WERI-Rb-1 (cell line): ENCODE measurements at regions not wholly inside any gene's neighbourhood (a gene's known extent, or its start where the extent isn't known, plus 50 kb on each side); places are given as distances from the start of the nearest gene placed in this dataset.
"Not testable (repeated sequence)": the region's sequence is repeated elsewhere in the genome, so short reads cannot be mapped to it uniquely, and the experiment has no call there.

Experiments used
- DNase-seq: peaks from one replicate; pipeline ENCODE4 v3.0.0-alpha.2; 2020
- H3K27ac ChIP-seq: fragments of 250-450 bp; sonication (Bioruptor Pico); 2 replicates; pipeline ENCODE4 v1.5.1; 2020; ENCODE audit warnings: mild to moderate bottlenecking, moderate library complexity
- H3K27me3 ChIP-seq: fragments of 250-450 bp; sonication (Bioruptor Pico); 2 replicates; pipeline ENCODE4 v1.5.1; 2021; ENCODE audit warnings: mild to moderate bottlenecking, low read depth, moderate library complexity; ENCODE audit not compliant: insufficient read depth, severe bottlenecking
- H3K36me3 ChIP-seq: fragments of 250-450 bp; sonication (Bioruptor Pico); 2 replicates; pipeline ENCODE4 v1.5.1; 2020; ENCODE audit warnings: mild to moderate bottlenecking, moderate library complexity
- H3K4me3 ChIP-seq: 2 replicates; pipeline ENCODE4 v1.5.1; 2011; ENCODE audit warnings: low read depth, mild to moderate bottlenecking, control low read depth, low read length
- H3K9me3 ChIP-seq: fragments of 250-450 bp; sonication (Bioruptor Pico); 2 replicates; pipeline ENCODE4 v1.5.1; 2021; ENCODE audit warnings: mild to moderate bottlenecking, moderate library complexity; ENCODE audit not compliant: severe bottlenecking
- TF ChIP-seq, protein P1 (sequence below): IDR thresholded peaks from 2 replicates; pipeline ENCODE4 v1.5.1; 2011; ENCODE audit warnings: low read depth, mild to moderate bottlenecking, control low read depth, inconsistent platforms, low read length

DNA sequence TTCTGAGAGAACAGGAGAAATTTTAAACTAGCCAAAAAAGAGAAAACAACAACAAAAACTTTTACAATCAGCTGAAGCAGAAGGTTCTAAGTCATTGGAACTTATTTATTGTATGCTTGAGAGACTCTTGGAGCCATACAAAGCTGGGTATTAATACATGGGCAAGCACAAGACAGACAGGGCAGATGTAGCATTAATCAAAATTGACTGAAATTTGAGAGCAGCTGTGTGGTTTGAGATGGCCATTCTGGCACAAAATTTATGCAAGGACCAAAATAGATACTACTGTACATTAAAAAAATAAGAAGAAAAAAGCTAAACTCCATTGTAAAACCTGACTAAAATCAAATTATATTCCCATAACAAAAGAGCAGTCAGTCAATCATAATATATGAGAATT, 892.5 kb downstream of the PLA2G4A start:
- TF ChIP-seq, protein P1, sequence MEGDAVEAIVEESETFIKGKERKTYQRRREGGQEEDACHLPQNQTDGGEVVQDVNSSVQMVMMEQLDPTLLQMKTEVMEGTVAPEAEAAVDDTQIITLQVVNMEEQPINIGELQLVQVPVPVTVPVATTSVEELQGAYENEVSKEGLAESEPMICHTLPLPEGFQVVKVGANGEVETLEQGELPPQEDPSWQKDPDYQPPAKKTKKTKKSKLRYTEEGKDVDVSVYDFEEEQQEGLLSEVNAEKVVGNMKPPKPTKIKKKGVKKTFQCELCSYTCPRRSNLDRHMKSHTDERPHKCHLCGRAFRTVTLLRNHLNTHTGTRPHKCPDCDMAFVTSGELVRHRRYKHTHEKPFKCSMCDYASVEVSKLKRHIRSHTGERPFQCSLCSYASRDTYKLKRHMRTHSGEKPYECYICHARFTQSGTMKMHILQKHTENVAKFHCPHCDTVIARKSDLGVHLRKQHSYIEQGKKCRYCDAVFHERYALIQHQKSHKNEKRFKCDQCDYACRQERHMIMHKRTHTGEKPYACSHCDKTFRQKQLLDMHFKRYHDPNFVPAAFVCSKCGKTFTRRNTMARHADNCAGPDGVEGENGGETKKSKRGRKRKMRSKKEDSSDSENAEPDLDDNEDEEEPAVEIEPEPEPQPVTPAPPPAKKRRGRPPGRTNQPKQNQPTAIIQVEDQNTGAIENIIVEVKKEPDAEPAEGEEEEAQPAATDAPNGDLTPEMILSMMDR: no peak

DNA sequence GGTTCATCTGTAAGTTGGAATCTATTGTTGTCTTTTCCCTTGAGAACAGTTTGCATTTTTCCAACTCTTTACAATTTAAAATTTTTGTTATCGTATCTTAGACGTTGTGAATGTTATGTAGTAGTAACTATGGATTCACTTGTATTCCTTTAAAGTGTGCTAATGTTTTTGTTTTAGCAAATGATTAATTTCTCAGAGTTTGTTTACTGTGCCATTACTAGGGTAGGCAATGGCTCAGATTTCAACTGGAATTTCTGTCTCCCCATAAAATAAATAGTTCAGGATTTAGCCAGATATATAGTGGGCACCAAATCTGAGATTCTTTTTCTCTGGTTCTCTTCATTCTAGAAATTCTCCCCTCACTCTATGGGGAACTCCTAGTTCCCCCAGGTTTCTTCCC, 896.5 kb downstream of the PLA2G4A start:
- Histone ChIP-seq H3K27ac (no peak overlapping the region), H3K36me3 (no peaks in the 10 kb centered on the region), H3K4me3 (no peak overlapping the region), H3K27me3 (no peaks in the 10 kb centered on the region), H3K9me3 (no peaks in the 10 kb centered on the region)
- TF ChIP-seq, protein P1: no peak
- DNase-seq: no peak

More for the DNA sequence above, 892.5 kb downstream of the PLA2G4A start:
- Histone ChIP-seq H3K9me3 (no peaks in the 10 kb centered on the region), H3K27me3 (no peaks in the 10 kb centered on the region), H3K36me3 (no peaks in the 10 kb centered on the region), H3K27ac (no peak overlapping the region), H3K4me3 (no peak overlapping the region)
- DNase-seq: no peak

DNA sequence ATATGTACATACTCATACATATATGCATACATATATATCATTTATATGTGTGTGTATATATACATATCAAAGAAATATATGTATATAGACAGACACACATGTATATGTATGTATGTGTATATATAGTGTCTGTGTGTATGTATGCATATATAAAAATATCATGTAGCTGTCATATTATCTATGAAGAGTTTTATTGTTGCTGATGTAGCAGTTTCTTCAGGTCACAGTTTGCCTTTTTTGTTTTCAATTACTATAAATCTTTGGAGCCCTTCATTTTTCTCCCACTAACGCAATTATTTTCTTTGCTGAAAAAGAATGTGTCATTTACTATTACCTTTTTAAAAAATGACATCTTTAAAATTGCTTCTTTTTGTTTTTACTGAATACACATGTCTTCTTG, 904.5 kb downstream of the PLA2G4A start:
- Histone ChIP-seq H3K27me3 (no peaks in the 10 kb centered on the region), H3K4me3 (no peak overlapping the region), H3K36me3 (no peaks in the 10 kb centered on the region), H3K9me3 (no peaks in the 10 kb centered on the region), H3K27ac (no peak overlapping the region)
- DNase-seq: no peak
- TF ChIP-seq, protein P1: no peak

DNA sequence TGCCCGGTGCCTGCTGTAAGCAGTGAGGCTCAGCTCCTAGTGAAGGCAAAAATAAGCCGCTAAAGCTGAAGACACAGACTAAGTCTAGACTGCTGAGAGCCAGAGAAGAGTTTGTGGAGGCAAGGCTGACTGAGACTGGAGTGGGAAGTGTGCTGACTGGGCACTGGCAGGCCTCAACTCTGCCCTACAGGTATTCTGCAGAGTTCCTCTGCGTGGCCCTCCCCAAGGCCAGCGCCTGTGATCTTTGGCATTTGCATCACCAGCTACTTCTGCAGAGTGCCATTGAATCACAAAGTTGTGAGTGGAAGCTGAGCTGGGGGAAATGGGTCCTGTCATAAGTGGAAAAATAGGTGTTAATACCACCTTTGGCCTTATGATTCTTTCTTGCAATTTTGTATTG, 905.7 kb downstream of the PLA2G4A start:
- Histone ChIP-seq H3K9me3 (no peaks in the 10 kb centered on the region), H3K4me3 (no peak overlapping the region), H3K27me3 (no peaks in the 10 kb centered on the region), H3K27ac (no peak overlapping the region), H3K36me3 (no peaks in the 10 kb centered on the region)
- DNase-seq: no peak
- TF ChIP-seq, protein P1: no peak

DNA sequence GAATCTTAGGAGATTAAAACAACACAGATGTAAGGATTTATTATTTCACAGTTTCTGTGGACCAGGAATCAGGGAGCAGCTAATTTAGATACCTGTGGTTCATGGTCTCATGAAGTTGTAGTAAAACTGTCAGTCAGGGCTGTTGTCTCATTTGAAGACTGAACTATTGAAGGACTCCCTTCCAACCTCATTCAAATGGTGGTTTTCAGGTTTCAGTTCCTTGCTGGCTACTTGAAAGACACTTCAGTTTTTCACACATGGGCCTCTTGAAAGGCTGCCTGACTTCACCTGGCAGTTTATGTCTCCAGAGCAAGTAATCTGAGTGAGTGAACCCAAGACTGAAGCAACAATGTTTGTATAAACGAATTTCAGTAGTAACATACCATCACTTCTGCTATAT, 915.9 kb downstream of the PLA2G4A start:
- no peak overlapping the region for H3K4me3 ChIP-seq
- H3K27me3 ChIP-seq: no peaks in the 10 kb centered on the region
- DNase-seq: no peak
- H3K36me3 ChIP-seq: no peaks in the 10 kb centered on the region
- H3K27ac ChIP-seq: no peak overlapping the region
- TF ChIP-seq, protein P1: no peak
- no peaks in the 10 kb centered on the region for H3K9me3 ChIP-seq

DNA sequence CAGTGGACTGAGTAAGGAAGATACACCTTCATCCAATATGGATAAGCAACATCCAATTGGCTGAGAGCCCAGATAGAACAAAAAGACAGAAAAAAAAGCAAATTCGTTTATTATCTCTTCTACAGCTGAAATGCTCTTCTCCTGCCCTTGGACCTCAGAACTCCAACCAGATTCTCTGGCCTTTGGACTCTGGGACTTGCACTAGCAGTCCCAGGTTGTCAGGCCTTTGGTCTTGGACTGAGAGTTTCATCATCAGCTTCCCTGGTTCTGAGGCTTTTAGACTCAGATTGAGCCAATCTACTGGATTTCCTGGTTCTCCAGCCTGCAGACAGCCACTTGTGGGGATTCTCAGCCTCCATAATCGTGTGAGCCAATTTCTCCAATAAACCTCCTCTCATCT, 926.8 kb downstream of the PLA2G4A start:
- TF ChIP-seq, protein P1: no peak
- DNase-seq: no peak
- Histone ChIP-seq H3K9me3 (no peaks in the 10 kb centered on the region), H3K27me3 (no peaks in the 10 kb centered on the region), H3K36me3 (no peaks in the 10 kb centered on the region), H3K4me3 (no peak overlapping the region), H3K27ac (no peak overlapping the region)

DNA sequence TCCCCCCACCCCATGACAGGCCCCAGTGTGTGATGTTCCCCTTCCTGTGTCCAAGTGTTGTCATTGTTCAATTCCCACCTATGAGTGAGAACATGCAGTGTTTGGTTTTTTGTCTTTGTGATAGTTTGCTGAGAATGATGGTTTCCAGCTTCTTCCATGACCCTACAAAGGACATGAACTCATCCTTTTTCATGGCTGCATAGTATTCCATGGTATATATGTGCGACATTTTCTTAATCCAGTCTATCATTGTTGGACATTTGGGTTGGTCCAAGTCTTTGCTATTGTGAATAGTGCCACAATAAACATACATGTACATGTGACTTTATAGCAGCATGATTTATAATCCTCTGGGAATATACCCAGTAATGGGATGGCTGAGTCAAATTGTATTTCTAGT, 927.9 kb downstream of the PLA2G4A start:
- not testable (repeated sequence) for H3K4me3 ChIP-seq, H3K27ac ChIP-seq, H3K27me3 ChIP-seq, H3K9me3 ChIP-seq, DNase-seq, H3K36me3 ChIP-seq
